ENCODE measurements at regions not wholly inside any gene's neighbourhood (a gene's known extent, or its start where the extent isn't known, plus 50 kb on each side); places are given as distances from the start of the nearest gene placed in this dataset.

- Histone ChIP-seq H3K4me1 (ENCODE audit: control insufficient read depth, insufficient read depth, low read length) (no peaks in the 10 kb centered on the region), H3K4me3 (ENCODE audit: low read depth, low read length) (no peak overlapping the region), H3K9me3 (ENCODE audit: control insufficient read depth, insufficient read depth, low read length) (no peaks in the 10 kb centered on the region), H3K9ac (ENCODE audit: low read depth, low read length) (no peak overlapping the region), H3K27me3 (ENCODE audit: control insufficient read depth, insufficient read depth, low read length) (no peaks in the 10 kb centered on the region), H3K36me3 (ENCODE audit: control insufficient read depth, insufficient read depth, low read length) (no peaks in the 10 kb centered on the region)
Measured at GRCh38 chr9:126131066-126132010, 195.3 kb upstream of the MVB12B start.

- no peaks in the 10 kb centered on the region for H3K36me3 ChIP-seq (ENCODE audit: control insufficient read depth, insufficient read depth, low read length)
- H3K4me1 ChIP-seq (ENCODE audit: control insufficient read depth, insufficient read depth, low read length), result no peaks in the 10 kb centered on the region
- H3K27me3 ChIP-seq (ENCODE audit: control insufficient read depth, insufficient read depth, low read length), result no peaks in the 10 kb centered on the region
Measured at GRCh38 chr9:126132746-126133145, 193.9 kb upstream of the MVB12B start.

GRCh38 chr9:126144196-126144595 is 182.4 kb upstream of the MVB12B start:
- Histone ChIP-seq H3K4me1 (ENCODE audit: control insufficient read depth, insufficient read depth, low read length) (peaks cover 2% of the 10 kb centered on the region), H3K4me3 (ENCODE audit: low read depth, low read length) (no peak overlapping the region), H3K9me3 (ENCODE audit: control insufficient read depth, insufficient read depth, low read length) (no peaks in the 10 kb centered on the region), H3K27me3 (ENCODE audit: control insufficient read depth, insufficient read depth, low read length) (peaks cover 45% of the 10 kb centered on the region), H3K9ac (ENCODE audit: low read depth, low read length) (no peak overlapping the region), H3K36me3 (ENCODE audit: control insufficient read depth, insufficient read depth, low read length) (no peaks in the 10 kb centered on the region)

More at GRCh38 chr9:126132746-126133145, 193.9 kb upstream of the MVB12B start:
- no peaks in the 10 kb centered on the region for H3K9me3 ChIP-seq (ENCODE audit: control insufficient read depth, insufficient read depth, low read length)
- H3K4me3 ChIP-seq (ENCODE audit: low read depth, low read length), result no peak overlapping the region
- H3K9ac ChIP-seq (ENCODE audit: low read depth, low read length), result no peak overlapping the region

- peaks cover 45% of the 10 kb centered on the region for H3K27me3 ChIP-seq (ENCODE audit: control insufficient read depth, insufficient read depth, low read length)
- no peaks in the 10 kb centered on the region for H3K36me3 ChIP-seq (ENCODE audit: control insufficient read depth, insufficient read depth, low read length)
- H3K9ac ChIP-seq (ENCODE audit: low read depth, low read length), result no peak overlapping the region
- H3K4me3 ChIP-seq (ENCODE audit: low read depth, low read length), result no peak overlapping the region
- peaks cover 2% of the 10 kb centered on the region for H3K4me1 ChIP-seq (ENCODE audit: control insufficient read depth, insufficient read depth, low read length)
- H3K9me3 ChIP-seq (ENCODE audit: control insufficient read depth, insufficient read depth, low read length), result no peaks in the 10 kb centered on the region
Measured at GRCh38 chr9:126144603-126145456, 181.8 kb upstream of the MVB12B start.

- Histone ChIP-seq H3K36me3 (ENCODE audit: control insufficient read depth, insufficient read depth, low read length) (no peaks in the 10 kb centered on the region), H3K4me3 (ENCODE audit: low read depth, low read length) (no peak overlapping the region), H3K9me3 (ENCODE audit: control insufficient read depth, insufficient read depth, low read length) (no peaks in the 10 kb centered on the region), H3K9ac (ENCODE audit: low read depth, low read length) (no peak overlapping the region), H3K4me1 (ENCODE audit: control insufficient read depth, insufficient read depth, low read length) (peaks cover 2% of the 10 kb centered on the region), H3K27me3 (ENCODE audit: control insufficient read depth, insufficient read depth, low read length) (peaks cover 45% of the 10 kb centered on the region)
Measured at GRCh38 chr9:126145887-126146253, 180.8 kb upstream of the MVB12B start.

GRCh38 chr9:126146254-126147145 is 180.1 kb upstream of the MVB12B start:
- H3K9ac ChIP-seq (ENCODE audit: low read depth, low read length), result no peak overlapping the region
- H3K9me3 ChIP-seq (ENCODE audit: control insufficient read depth, insufficient read depth, low read length), result no peaks in the 10 kb centered on the region
- no peaks in the 10 kb centered on the region for H3K36me3 ChIP-seq (ENCODE audit: control insufficient read depth, insufficient read depth, low read length)
- H3K4me1 ChIP-seq (ENCODE audit: control insufficient read depth, insufficient read depth, low read length), result peaks cover 2% of the 10 kb centered on the region
- H3K27me3 ChIP-seq (ENCODE audit: control insufficient read depth, insufficient read depth, low read length), result peaks cover 45% of the 10 kb centered on the region
- H3K4me3 ChIP-seq (ENCODE audit: low read depth, low read length), result no peak overlapping the region

- Histone ChIP-seq H3K36me3 (ENCODE audit: control insufficient read depth, insufficient read depth, low read length) (no peaks in the 10 kb centered on the region), H3K9me3 (ENCODE audit: control insufficient read depth, insufficient read depth, low read length) (no peaks in the 10 kb centered on the region), H3K9ac (ENCODE audit: low read depth, low read length) (no peak overlapping the region), H3K4me1 (ENCODE audit: control insufficient read depth, insufficient read depth, low read length) (peaks cover 2% of the 10 kb centered on the region), H3K27me3 (ENCODE audit: control insufficient read depth, insufficient read depth, low read length) (peaks cover 45% of the 10 kb centered on the region), H3K4me3 (ENCODE audit: low read depth, low read length) (no peak overlapping the region)
Measured at GRCh38 chr9:126147186-126147935, 179.3 kb upstream of the MVB12B start.

- Histone ChIP-seq H3K4me3 (ENCODE audit: low read depth, low read length) (no peak overlapping the region), H3K36me3 (ENCODE audit: control insufficient read depth, insufficient read depth, low read length) (no peaks in the 10 kb centered on the region), H3K9me3 (ENCODE audit: control insufficient read depth, insufficient read depth, low read length) (no peaks in the 10 kb centered on the region), H3K4me1 (ENCODE audit: control insufficient read depth, insufficient read depth, low read length) (peaks cover 2% of the 10 kb centered on the region), H3K9ac (ENCODE audit: low read depth, low read length) (no peak overlapping the region), H3K27me3 (ENCODE audit: control insufficient read depth, insufficient read depth, low read length) (peaks cover 45% of the 10 kb centered on the region)
Measured at GRCh38 chr9:126147936-126148870, 178.4 kb upstream of the MVB12B start.

- Histone ChIP-seq H3K27me3 (ENCODE audit: control insufficient read depth, insufficient read depth, low read length) (peaks cover 43% of the 10 kb centered on the region), H3K4me3 (ENCODE audit: low read depth, low read length) (no peak overlapping the region), H3K9me3 (ENCODE audit: control insufficient read depth, insufficient read depth, low read length) (no peaks in the 10 kb centered on the region), H3K36me3 (ENCODE audit: control insufficient read depth, insufficient read depth, low read length) (no peaks in the 10 kb centered on the region), H3K9ac (ENCODE audit: low read depth, low read length) (no peak overlapping the region), H3K4me1 (ENCODE audit: control insufficient read depth, insufficient read depth, low read length) (peaks cover 2% of the 10 kb centered on the region)
Measured at GRCh38 chr9:126148994-126149393, 177.6 kb upstream of the MVB12B start.

GRCh38 chr9:126149661-126150060 is 177.0 kb upstream of the MVB12B start:
- Histone ChIP-seq H3K9me3 (ENCODE audit: control insufficient read depth, insufficient read depth, low read length) (no peaks in the 10 kb centered on the region), H3K27me3 (ENCODE audit: control insufficient read depth, insufficient read depth, low read length) (peaks cover 37% of the 10 kb centered on the region), H3K36me3 (ENCODE audit: control insufficient read depth, insufficient read depth, low read length) (no peaks in the 10 kb centered on the region), H3K4me3 (ENCODE audit: low read depth, low read length) (no peak overlapping the region), H3K9ac (ENCODE audit: low read depth, low read length) (no peak overlapping the region), H3K4me1 (ENCODE audit: control insufficient read depth, insufficient read depth, low read length) (peaks cover 2% of the 10 kb centered on the region)
